ENCODE measurements at regions not wholly inside any gene's neighbourhood (a gene's known extent, or its start where the extent isn't known, plus 50 kb on each side); places are given as distances from the start of the nearest gene placed in this dataset.
"Not testable (repeated sequence)": the region's sequence is repeated elsewhere in the genome, so short reads cannot be mapped to it uniquely, and the experiment has no call there.

DNA sequence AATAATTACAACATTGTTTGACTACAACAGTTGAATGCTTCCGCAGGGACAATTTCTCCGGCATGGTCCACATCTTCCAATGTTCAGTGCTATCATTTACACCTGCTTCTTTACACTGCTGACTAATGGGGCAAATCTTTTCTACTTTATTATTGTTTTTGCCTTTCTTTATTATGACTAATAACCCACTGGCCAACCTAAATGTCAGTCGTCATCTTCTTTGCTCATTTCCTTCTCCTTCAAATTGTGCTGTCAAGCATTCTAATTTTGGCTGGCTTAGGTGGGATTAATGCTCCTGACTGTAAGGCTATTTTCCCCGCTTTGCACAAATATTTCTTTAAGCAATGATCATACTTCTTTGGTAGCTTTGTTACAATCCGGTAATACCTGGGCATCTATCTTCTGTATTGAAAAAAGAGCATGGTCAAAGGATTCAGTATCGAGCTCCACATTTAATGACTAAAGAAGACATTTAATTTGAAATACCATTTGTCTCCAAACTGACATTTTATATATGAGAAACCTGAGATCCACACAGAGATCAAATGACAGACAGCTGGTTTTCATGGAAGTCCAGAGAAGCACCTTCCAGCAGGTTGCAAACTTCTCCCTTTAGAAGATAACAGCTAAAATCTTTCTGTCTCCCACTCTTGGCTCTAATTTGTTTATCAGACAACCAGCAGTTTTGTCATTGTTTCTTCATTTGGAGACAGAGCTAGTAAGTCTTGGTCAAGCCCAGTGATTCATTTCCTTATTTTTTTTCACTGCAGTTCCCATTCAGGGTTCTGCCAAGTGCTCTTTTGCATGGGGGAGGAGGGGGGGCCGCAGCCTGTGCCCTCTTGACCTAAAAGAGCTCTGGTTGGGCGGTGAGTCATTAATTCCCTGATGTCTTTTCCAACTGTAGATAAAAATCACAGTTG lies 132.9 kb downstream of the SOCS6 start:
- no peak for DNase-seq (ENCODE audit: low spot score)

DNA sequence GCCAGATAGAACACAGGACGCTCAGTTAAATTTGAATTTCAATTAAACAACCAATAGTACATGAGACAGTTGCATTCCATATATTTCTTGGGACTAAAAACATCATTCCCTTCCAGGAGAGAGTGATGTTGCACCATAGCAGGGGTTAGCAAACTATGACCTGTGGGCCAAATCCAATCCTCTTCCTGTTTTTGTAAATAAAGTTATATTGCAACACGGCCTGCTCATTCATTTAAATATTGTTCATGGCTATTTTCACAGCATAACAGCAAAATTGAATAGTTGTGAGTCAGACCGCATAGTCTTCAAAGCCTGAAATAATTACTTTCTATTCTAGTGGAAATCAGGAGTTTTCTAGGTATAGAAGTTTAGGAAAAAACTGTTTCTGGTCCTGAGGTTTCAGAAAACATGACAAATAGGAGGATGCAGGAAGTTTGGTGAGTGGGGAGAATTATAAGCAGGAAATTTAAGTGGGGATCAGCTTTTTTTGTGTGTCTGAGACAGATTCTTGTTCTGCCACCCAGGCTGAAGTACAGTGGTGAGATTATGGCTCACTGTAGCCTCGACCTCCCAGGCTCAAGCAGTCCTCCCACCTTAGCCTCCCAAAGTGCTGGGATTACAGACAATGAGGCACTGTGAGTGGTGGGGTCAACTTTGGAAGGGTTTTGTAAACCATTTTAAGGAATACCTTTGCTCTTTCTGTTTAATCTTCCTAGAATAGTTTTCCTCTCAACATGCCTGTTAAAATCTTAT lies 131.5 kb downstream of the SOCS6 start:
- no peak for DNase-seq (ENCODE audit: low spot score)

- DNase-seq (ENCODE audit: low spot score): no peak
Observed at GRCh38 chr18:70419526-70419925, 130.7 kb downstream of the SOCS6 start.

- no peak for DNase-seq (ENCODE audit: low spot score)
Observed at GRCh38 chr18:70418546-70419311, 129.9 kb downstream of the SOCS6 start.

DNA sequence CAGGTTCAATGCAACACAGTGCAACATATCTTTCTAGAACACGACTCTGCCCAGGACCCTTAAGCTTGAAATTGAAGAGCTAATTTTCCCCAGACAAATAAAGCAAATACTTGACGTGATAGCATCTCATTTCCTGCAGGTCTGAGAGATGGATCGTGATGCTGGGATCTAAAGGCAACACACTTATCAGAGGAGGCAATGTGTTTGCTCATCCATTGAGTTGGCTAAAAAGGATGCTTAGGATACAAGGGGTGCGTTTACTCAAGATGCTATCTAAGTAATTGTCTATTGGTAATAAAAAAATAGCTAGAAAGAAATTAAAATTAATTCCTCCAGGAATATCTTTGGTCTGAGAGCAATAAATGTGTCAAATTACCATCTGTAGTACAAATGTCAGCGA lies 129.0 kb downstream of the SOCS6 start:
- DNase-seq (ENCODE audit: low spot score): no peak

GRCh38 chr18:70416496-70416895 lies 127.7 kb downstream of the SOCS6 start:
- DNase-seq (ENCODE audit: low spot score): no peak

- DNase-seq (ENCODE audit: low spot score): no peak
Observed at GRCh38 chr18:70415823-70416488, 127.1 kb downstream of the SOCS6 start.

GRCh38 chr18:70414315-70414900 lies 125.6 kb downstream of the SOCS6 start:
- DNase-seq (ENCODE audit: low spot score): no peak

DNA sequence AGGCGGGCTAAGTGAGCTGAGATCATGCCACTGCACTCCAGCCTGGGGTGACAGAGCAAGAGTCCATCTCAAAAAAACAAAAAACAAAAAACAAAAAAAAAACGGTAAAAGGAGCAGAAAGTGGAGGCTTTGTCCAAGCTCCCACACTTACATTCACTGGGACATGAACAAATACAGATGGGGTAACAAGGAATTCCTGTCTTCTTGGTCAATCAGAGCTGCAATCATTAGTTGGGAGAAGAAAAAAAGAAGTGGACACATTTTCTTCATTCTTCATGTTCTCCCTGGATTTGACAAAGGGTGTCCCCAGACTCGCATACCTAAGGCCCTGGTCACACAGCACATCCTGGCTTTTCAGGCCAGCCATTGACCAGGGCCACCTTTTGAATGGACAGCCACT lies 124.6 kb downstream of the SOCS6 start:
- no peak for DNase-seq (ENCODE audit: low spot score)

GRCh38 chr18:70411876-70412435 lies 123.1 kb downstream of the SOCS6 start:
- DNase-seq (ENCODE audit: low spot score): no peak

GRCh38 chr18:70411307-70411706 lies 122.5 kb downstream of the SOCS6 start:
- DNase-seq (ENCODE audit: low spot score): no peak

GRCh38 chr18:70405052-70405451 lies 116.2 kb downstream of the SOCS6 start:
- DNase-seq (ENCODE audit: low spot score): no peak

DNA sequence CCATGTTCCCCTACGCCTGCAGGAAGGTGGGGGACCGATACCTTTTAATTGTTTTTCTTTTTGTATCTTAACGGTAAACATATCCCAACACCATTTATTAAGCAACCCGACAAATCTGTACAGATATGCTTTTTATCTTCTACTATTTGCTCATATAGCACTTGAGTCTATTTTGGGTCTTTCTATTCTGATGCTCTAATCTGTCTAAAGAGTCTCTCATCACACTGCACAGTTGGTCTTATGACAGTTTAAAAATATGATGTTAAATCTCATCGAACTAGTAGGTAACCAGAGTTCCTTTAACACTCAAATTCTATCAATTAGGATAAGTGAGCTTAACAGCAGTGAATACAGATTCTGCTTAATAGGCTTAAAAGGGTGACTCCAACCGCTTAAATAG lies 111.6 kb downstream of the SOCS6 start:
- no peak for DNase-seq (ENCODE audit: low spot score)

- no peak for DNase-seq (ENCODE audit: low spot score)
Observed at GRCh38 chr18:70398076-70398475, 109.2 kb downstream of the SOCS6 start.

GRCh38 chr18:70397259-70397925 lies 108.5 kb downstream of the SOCS6 start:
- DNase-seq (ENCODE audit: low spot score): no peak

- DNase-seq (ENCODE audit: low spot score): not testable (repeated sequence)
Observed at GRCh38 chr18:70395771-70396170, 106.9 kb downstream of the SOCS6 start.

DNA sequence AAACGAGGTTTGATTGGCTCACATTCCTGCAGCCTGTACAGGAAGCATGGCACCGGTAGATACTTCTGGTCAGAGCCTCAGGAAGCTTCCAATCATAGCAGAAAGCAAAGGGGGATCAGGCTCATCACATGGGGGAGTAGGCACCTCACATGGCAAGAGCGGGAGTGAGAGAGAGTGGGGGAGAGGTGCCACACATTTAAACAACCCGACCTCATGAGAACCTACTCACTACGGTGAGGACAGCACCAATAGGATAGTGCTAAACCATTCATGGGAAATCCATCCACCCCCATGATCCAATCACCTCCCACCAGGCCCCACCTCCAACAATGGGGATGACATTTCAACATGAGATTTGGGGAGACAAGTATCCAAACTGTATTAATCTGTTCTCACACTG lies 105.8 kb downstream of the SOCS6 start:
- no peak for DNase-seq (ENCODE audit: low spot score)

DNA sequence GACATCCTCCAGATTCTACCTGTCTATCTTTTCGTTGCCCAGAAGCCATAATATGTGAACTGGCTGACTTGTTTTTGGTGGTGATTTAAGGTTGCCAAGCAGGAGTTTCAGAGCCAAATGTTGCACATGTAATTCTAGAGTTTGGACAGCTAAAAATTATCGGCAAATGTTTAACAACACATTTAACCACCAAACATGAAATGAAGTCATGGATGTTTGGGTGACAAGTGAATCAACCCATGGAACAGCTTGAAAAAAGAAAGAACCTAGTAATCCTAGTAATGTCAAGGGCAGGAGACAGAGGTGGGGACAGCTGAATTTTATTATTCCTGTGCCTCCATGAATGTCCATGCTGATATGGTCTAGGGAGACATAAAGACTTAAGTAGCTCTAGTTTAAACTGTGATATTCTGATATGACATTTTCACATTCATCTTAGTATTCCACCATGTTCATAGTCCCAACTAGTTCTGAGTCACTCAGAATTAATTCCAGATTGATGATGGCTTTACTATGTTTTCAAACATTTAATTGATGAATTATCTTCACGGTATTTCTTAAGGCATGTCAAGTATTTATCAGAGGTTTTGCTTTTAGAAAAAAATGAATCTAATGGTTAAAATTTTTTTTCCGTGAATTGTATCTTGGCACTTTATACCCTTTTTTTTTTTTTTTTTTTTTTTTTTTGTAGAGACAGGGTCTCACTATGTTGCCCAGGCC lies 101.7 kb downstream of the SOCS6 start:
- no peak for DNase-seq (ENCODE audit: low spot score)

GRCh38 chr18:70389036-70389435 lies 100.2 kb downstream of the SOCS6 start:
- not testable (repeated sequence) for DNase-seq (ENCODE audit: low spot score)

DNA sequence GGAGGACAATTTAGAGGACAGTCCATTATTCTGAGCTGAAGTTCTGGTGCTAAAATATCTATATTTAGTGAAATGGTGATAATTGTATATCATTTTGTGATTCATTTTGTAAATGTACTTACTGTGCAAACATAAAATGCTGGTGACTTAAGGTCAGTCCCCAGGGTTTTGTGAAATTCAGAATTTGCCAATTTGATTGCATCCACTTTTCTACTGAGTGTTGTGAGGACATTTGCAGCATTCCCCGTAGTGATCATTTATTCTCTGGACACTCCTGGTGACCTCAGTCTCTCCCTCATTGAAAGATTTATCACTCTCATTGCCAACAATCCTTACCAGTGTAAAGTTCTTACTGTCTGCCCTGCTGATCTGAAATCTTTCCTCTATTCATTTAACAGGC lies 98.2 kb downstream of the SOCS6 start:
- no peak for DNase-seq (ENCODE audit: low spot score)

All from HuH-7 (cell line).